Head of caudate nucleus (tissue), 42 donors: ENCODE measurements at regions not wholly inside any gene's neighbourhood (a gene's known extent, or its start where the extent isn't known, plus 50 kb on each side); places are given as distances from the start of the nearest gene placed in this dataset.

Source experiments
- DNase-seq, 42 donors: peaks; one replicate each; pipeline versions ENCODE4 v3.0.0 to v3.0.0-alpha.2; 2020 to 2021; ENCODE audit warnings: mixed read lengths in 7 of 42
- intact Hi-C: fragments of 100-400 bp; cut with DNase I; formaldehyde crosslinking; loops from one replicate; pipeline ENCODE4 v1.15.0; 2022

- intact Hi-C loops: no loop called here
- no peak for DNase-seq
Measured at GRCh38 chr3:102125197-102125993, 276.1 kb downstream of the NFKBIZ start.

DNA sequence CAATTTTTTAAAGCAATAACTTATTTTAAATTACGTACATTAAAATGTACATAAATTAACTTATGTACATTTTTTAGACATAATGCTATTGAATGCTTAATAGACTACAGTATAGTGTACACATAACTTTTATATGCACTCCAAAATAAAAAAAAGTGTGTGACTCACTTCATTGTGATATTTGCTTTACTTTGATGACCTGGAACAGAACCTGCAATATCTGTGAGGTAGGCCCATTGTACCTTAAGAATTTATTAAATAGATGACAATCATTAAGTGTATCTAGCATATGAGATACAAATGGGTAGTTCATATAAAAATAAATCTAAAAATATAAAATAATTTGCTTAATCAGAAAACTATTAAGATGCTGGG is 276.7 kb downstream of the NFKBIZ start:
- intact Hi-C loops: no loop called here
- no peak for DNase-seq

DNA sequence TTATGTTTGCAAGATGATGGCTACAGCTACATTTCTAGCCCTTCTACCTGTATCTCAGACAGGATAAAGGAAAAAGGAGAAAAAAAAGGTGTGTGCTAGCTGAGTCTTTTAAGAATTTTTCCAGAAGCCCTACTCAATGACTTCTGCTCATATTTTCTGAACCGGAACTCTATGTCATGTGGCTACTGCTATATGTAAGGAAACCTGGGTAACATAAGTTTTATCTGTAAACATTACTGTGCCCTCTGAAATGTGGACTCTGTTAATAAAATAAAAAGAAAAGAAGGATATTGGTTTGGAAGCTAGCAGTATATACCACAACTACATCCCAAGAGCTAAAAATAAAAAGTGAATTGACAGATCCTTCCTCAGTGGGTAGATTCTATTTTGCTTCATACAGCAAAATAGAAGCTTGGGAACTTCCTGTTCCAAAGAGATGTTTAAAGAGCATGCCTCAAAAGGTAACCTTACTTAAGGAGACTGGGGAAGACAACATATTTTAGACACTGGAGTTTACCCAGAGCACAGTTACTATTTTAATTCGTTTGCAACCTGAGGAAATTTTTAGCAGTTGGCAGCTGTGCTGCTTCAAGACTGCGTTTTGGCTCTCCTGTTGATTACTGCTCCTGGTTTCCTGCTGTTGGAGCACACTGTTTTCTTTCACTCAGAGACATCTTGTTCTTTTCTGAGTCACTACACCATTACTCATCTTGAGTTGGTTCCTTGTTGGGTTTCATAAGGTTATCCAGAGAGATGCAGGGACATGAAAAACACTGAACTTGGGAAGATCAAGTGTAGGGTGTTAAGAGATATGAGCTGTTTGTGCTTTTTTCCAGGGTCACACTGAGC is 280.7 kb downstream of the NFKBIZ start:
- DNase-seq: peak in 19 of 42 donors; percentile 9 to 63 (median 35)
- intact Hi-C loops: no loop called here

- peak in 4 of 42 donors; percentile 7 to 31 (median 14) for DNase-seq
- intact Hi-C loops: no loop called here
Measured at GRCh38 chr3:102132370-102132769, 283.1 kb downstream of the NFKBIZ start.

DNA sequence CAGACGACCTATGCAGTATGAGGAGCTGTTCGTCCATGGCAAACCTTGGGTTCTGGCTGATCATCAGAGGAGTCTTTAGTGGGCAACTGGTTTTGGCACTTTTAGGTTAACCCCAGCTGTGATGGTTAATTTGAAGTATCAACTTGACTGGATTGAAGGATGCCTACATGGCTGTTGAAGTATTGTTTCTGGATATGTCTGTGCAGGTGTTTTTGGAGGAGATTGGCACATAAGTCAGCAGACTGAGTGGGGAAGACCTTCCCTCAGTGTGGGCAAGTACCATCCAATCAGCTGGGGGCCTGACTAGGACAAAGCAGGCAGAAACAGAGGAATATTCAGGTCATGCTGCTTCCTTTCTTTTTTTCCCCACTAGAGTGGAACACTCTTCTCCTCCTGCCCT is 284.1 kb downstream of the NFKBIZ start:
- intact Hi-C loops: no loop called here

GRCh38 chr3:102135316-102135715 is 286.0 kb downstream of the NFKBIZ start:
- DNase-seq: no peak
- intact Hi-C loops: no loop called here

More for the DNA sequence above, 284.1 kb downstream of the NFKBIZ start:
- no peak for DNase-seq

DNA sequence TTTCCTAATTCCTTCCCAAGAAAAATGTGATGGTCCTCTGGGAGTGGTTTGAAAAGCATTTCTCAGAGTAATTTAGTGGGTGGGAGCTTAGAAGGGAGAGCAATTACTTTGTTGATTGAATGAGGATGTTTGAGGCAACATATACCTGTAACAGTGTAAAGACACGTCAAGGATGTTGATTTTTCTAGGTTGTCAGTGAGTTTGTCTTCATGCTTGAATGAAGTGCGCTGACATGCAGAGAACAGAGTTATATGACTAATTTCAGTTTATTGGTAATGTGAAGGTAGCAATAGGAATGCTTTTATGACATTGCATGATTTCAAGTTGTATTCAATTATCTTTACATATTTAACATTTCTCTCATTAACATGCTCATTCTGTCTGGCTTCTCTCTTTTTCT is 286.9 kb downstream of the NFKBIZ start:
- DNase-seq: no peak
- intact Hi-C loops: no loop called here

- no peak for DNase-seq
- intact Hi-C loops: no loop called here
Measured at GRCh38 chr3:102140116-102140515, 290.8 kb downstream of the NFKBIZ start.

- intact Hi-C loops: no loop called here
- no peak for DNase-seq
Measured at GRCh38 chr3:102141096-102141927, 292.0 kb downstream of the NFKBIZ start.

- no peak for DNase-seq
- intact Hi-C loops: no loop called here
Measured at GRCh38 chr3:102141928-102142239, 292.6 kb downstream of the NFKBIZ start.

- DNase-seq: no peak
- intact Hi-C loops: no loop called here
Measured at GRCh38 chr3:102142379-102143060, 292.3 kb upstream of the ZPLD1 start.

DNA sequence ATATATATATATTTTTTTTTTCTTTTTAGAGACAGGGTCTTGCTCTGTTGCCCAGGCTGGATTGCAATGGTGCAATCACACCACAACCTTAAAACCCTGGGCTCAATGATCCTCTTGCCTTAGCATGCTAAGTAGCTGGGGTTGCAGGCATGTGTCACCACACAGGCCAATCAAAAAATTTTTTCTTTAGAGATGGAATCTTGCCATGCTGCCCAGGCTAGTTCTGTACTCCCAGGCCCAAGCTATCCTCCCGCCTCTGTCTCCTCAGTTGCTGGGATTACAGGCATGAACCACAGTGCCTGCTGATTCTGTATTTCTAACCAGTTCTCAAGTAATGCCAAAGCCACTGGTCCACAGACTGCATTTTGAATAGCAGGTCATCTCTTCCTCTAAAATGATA is 291.3 kb upstream of the ZPLD1 start:
- intact Hi-C loops: no loop called here
- DNase-seq: no peak

DNA sequence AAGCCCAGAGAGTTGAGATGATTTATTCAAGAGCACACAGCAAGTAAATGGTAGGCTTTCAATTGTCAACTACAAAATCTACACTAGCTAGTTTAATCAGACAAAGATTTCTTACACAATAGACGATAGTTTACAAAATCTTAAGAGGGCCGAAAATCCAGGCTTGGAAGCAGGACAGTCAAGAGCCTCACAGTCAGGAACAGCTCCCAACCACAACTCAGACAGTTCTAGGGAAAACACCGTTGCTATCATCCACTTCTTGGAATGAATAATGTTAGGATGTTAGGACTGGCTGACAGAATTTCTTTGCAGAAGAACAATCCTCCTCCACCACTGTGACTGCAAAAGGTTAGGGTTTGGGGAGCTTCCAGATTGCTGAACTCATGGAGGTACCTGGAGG is 290.8 kb upstream of the ZPLD1 start:
- intact Hi-C loops: no loop called here
- no peak for DNase-seq

- no peak for DNase-seq
- intact Hi-C loops: no loop called here
Measured at GRCh38 chr3:102148598-102149337, 286.0 kb upstream of the ZPLD1 start.

DNA sequence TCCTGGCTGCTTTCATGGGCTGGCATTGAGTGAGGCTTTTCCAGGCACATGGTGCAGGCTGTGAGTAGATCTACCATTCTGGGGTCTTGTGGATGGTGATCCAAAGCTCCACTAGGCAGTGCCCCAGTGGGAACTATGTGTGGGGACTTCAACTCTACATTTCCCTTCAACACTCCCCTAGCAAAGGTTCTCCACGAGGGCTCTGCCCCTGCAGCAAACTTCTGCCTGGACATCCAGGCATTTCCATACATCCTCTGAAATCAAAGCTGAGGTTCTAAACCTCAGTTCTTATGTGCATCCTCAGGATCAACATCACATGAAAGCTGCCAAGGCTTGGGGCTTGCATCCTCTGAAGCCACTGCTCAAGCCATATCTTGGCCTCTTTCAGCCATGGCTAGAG is 282.9 kb upstream of the ZPLD1 start:
- intact Hi-C loops: no loop called here
- no peak for DNase-seq

DNA sequence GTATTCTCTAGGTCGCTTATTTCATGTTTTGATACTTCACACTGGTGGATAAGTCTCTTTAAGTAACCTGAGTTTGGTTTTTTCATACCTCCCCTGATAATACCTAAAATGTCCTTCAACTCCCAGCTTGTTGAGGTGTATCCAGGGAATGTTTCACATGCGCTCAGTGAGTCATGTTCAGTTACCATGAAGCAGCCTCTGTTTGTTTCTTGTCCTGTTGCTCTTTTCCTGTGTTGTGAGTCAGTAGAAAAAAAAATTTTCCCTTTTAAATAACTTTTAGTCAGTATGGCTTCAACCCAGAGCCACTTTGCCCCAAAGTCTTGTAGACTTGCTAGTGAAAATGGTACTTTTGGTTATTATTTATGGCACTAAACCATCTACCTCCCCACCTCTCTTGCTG is 278.4 kb upstream of the ZPLD1 start:
- intact Hi-C loops: no loop called here
- DNase-seq: no peak

- no peak for DNase-seq
- intact Hi-C loops: no loop called here
Measured at GRCh38 chr3:102158080-102158740, 276.6 kb upstream of the ZPLD1 start.

GRCh38 chr3:102159810-102160451 is 274.9 kb upstream of the ZPLD1 start:
- intact Hi-C loops: no loop called here
- DNase-seq: no peak
